NOMO-1 (cell line): ENCODE measurements at regions not wholly inside any gene's neighbourhood (a gene's known extent, or its start where the extent isn't known, plus 50 kb on each side); places are given as distances from the start of the nearest gene placed in this dataset.
A peak's percentile ranks its signal among the peaks of the same experiment; 100 is the strongest.

ENCODE experiments used
- DNase-seq, 2 experiments: peaks; one replicate each; lab custom pipeline; 2025; ENCODE audit not compliant: unreplicated experiment in 2 of 2; lab: John Stamatoyannopoulos, UW

- peak in 1 of 2 experiments; percentile 6 for DNase-seq
Measured at GRCh38 chr6:20023549-20024315, 186.6 kb downstream of the ID4 start.

GRCh38 chr6:20024316-20024673, 187.1 kb downstream of the ID4 start:
- DNase-seq: no peak

- DNase-seq: no peak
Measured at GRCh38 chr6:20024978-20025377, 187.3 kb downstream of the MBOAT1 start.

GRCh38 chr6:20025681-20026080, 186.6 kb downstream of the MBOAT1 start:
- DNase-seq: no peak

GRCh38 chr6:20028143-20028542, 184.1 kb downstream of the MBOAT1 start:
- DNase-seq: no peak

- no peak for DNase-seq
Measured at GRCh38 chr6:20028562-20028961, 183.7 kb downstream of the MBOAT1 start.

- no peak for DNase-seq
Measured at GRCh38 chr6:20029979-20030378, 182.3 kb downstream of the MBOAT1 start.

- no peak for DNase-seq
Measured at GRCh38 chr6:20031342-20031741, 180.9 kb downstream of the MBOAT1 start.

- no peak for DNase-seq
Measured at GRCh38 chr6:20033697-20034407, 178.4 kb downstream of the MBOAT1 start.

GRCh38 chr6:20034408-20034769, 177.9 kb downstream of the MBOAT1 start:
- no peak for DNase-seq

GRCh38 chr6:20036141-20036677, 176.1 kb downstream of the MBOAT1 start:
- DNase-seq: no peak

GRCh38 chr6:20038410-20039204, 173.7 kb downstream of the MBOAT1 start:
- peak in 1 of 2 experiments; percentile 37 for DNase-seq

GRCh38 chr6:20044883-20045282, 167.4 kb downstream of the MBOAT1 start:
- DNase-seq: no peak
